Mucosa of rectum (tissue), 2 donors: ENCODE measurements at regions not wholly inside any gene's neighbourhood (a gene's known extent, or its start where the extent isn't known, plus 50 kb on each side); places are given as distances from the start of the nearest gene placed in this dataset.

Source experiments
- H3K27ac ChIP-seq, 2 donors: one replicate each; pipeline ENCODE4 v1.7.0; 2013; ENCODE audit warnings: inconsistent platforms in 2 of 2, low read depth in 2 of 2, low read length in 2 of 2
- H3K27me3 ChIP-seq, 2 donors: one replicate each; pipeline ENCODE4 v1.7.0; 2013; ENCODE audit warnings: low read length in 2 of 2; ENCODE audit not compliant: control insufficient read depth in 2 of 2, insufficient read depth in 2 of 2
- H3K36me3 ChIP-seq, 2 donors: one replicate each; pipeline ENCODE4 v1.7.0; 2013; ENCODE audit warnings: low read length in 2 of 2; ENCODE audit not compliant: control insufficient read depth in 2 of 2, insufficient read depth in 2 of 2
- H3K4me1 ChIP-seq, 2 donors: one replicate each; pipeline ENCODE4 v1.7.0; 2013; ENCODE audit warnings: low read length in 2 of 2, mild to moderate bottlenecking in 1 of 2; ENCODE audit not compliant: control insufficient read depth in 2 of 2, insufficient read depth in 2 of 2
- H3K4me3 ChIP-seq, 2 donors: one replicate each; pipeline ENCODE4 v1.7.0; 2013; ENCODE audit warnings: low read length in 2 of 2
- H3K9ac ChIP-seq, 2 donors: one replicate each; pipeline ENCODE4 v1.7.0; 2013; ENCODE audit warnings: low read length in 2 of 2, low read depth in 1 of 2, mild to moderate bottlenecking in 1 of 2
- H3K9me3 ChIP-seq, 2 donors: one replicate each; pipeline ENCODE4 v1.7.0; 2013; ENCODE audit warnings: low read length in 2 of 2; ENCODE audit not compliant: control insufficient read depth in 2 of 2
- donor health status: healthy.
- donor health status: Normal muscosa, but diverticular disease.

GRCh38 chr10:128766915-128767314 is 640.7 kb upstream of the MKI67 start:
- Histone ChIP-seq H3K9me3 (no peaks in the 10 kb centered on the region), H3K4me3 (no peak overlapping the region), H3K4me1 (no peaks in the 10 kb centered on the region), H3K27ac (no peak overlapping the region), H3K36me3 (no peaks in the 10 kb centered on the region), H3K9ac (no peak overlapping the region), H3K27me3 (no peaks in the 10 kb centered on the region)

- no peak overlapping the region for H3K9ac ChIP-seq
- no peak overlapping the region for H3K4me3 ChIP-seq
- no peaks in the 10 kb centered on the region for H3K9me3 ChIP-seq
- no peaks in the 10 kb centered on the region for H3K4me1 ChIP-seq
- H3K27me3 ChIP-seq: no peaks in the 10 kb centered on the region
- H3K36me3 ChIP-seq: no peaks in the 10 kb centered on the region
- no peak overlapping the region for H3K27ac ChIP-seq
Measured at GRCh38 chr10:128774979-128775378, 648.8 kb upstream of the MKI67 start.

GRCh38 chr10:128775743-128776142 is 649.5 kb upstream of the MKI67 start:
- Histone ChIP-seq H3K27me3 (no peaks in the 10 kb centered on the region), H3K9ac (no peak overlapping the region), H3K27ac (no peak overlapping the region), H3K36me3 (no peaks in the 10 kb centered on the region), H3K4me1 (no peaks in the 10 kb centered on the region), H3K9me3 (no peaks in the 10 kb centered on the region), H3K4me3 (no peak overlapping the region)

GRCh38 chr10:128776673-128777252 is 650.5 kb upstream of the MKI67 start:
- Histone ChIP-seq H3K27ac (no peak overlapping the region), H3K4me1 (no peaks in the 10 kb centered on the region), H3K27me3 (no peaks in the 10 kb centered on the region), H3K4me3 (no peak overlapping the region), H3K9me3 (no peaks in the 10 kb centered on the region), H3K9ac (no peak overlapping the region), H3K36me3 (no peaks in the 10 kb centered on the region)

- no peaks in the 10 kb centered on the region for H3K4me1 ChIP-seq
- H3K9ac ChIP-seq: no peak overlapping the region
- no peaks in the 10 kb centered on the region for H3K27me3 ChIP-seq
- no peak overlapping the region for H3K4me3 ChIP-seq
- no peaks in the 10 kb centered on the region for H3K9me3 ChIP-seq
- no peaks in the 10 kb centered on the region for H3K36me3 ChIP-seq
- H3K27ac ChIP-seq: no peak overlapping the region
Measured at GRCh38 chr10:128777342-128777741, 651.1 kb upstream of the MKI67 start.

- Histone ChIP-seq H3K9me3 (no peaks in the 10 kb centered on the region), H3K9ac (no peak overlapping the region), H3K4me1 (no peaks in the 10 kb centered on the region), H3K27ac (no peak overlapping the region), H3K4me3 (no peak overlapping the region), H3K36me3 (no peaks in the 10 kb centered on the region), H3K27me3 (no peaks in the 10 kb centered on the region)
Measured at GRCh38 chr10:128779416-128779815, 653.2 kb upstream of the MKI67 start.

GRCh38 chr10:128780156-128780761 is 654.0 kb upstream of the MKI67 start:
- H3K36me3 ChIP-seq: no peaks in the 10 kb centered on the region
- H3K27me3 ChIP-seq: no peaks in the 10 kb centered on the region
- H3K4me3 ChIP-seq: no peak overlapping the region
- no peak overlapping the region for H3K9ac ChIP-seq
- no peak overlapping the region for H3K27ac ChIP-seq
- H3K9me3 ChIP-seq: no peaks in the 10 kb centered on the region
- no peaks in the 10 kb centered on the region for H3K4me1 ChIP-seq

GRCh38 chr10:128781637-128782036 is 655.4 kb upstream of the MKI67 start:
- H3K4me3 ChIP-seq: no peak overlapping the region
- no peaks in the 10 kb centered on the region for H3K9me3 ChIP-seq
- H3K36me3 ChIP-seq: no peaks in the 10 kb centered on the region
- no peaks in the 10 kb centered on the region for H3K4me1 ChIP-seq
- H3K27me3 ChIP-seq: no peaks in the 10 kb centered on the region
- no peak overlapping the region for H3K9ac ChIP-seq
- H3K27ac ChIP-seq: no peak overlapping the region

- H3K4me1 ChIP-seq: no peaks in the 10 kb centered on the region
- no peaks in the 10 kb centered on the region for H3K36me3 ChIP-seq
- H3K9me3 ChIP-seq: no peaks in the 10 kb centered on the region
- H3K9ac ChIP-seq: no peak overlapping the region
- H3K27ac ChIP-seq: no peak overlapping the region
- H3K4me3 ChIP-seq: no peak overlapping the region
- H3K27me3 ChIP-seq: no peaks in the 10 kb centered on the region
Measured at GRCh38 chr10:128784444-128784843, 658.2 kb upstream of the MKI67 start.

GRCh38 chr10:128792426-128793140 is 666.4 kb upstream of the MKI67 start:
- Histone ChIP-seq H3K36me3 (no peaks in the 10 kb centered on the region), H3K4me1 (no peaks in the 10 kb centered on the region), H3K27me3 (no peaks in the 10 kb centered on the region), H3K27ac (no peak overlapping the region), H3K9me3 (no peaks in the 10 kb centered on the region), H3K4me3 (no peak overlapping the region), H3K9ac (no peak overlapping the region)
